GM23338 (cell line): ENCODE measurements at regions not wholly inside any gene's neighbourhood (a gene's known extent, or its start where the extent isn't known, plus 50 kb on each side); places are given as distances from the start of the nearest gene placed in this dataset.

Experiments used
- ATAC-seq: fragments of 200-7000 bp; cut with Tn5 transposase; 3 replicates; pipeline ENCODE4 v1.9.1; 2020
- DNase-seq: peaks from one replicate; pipeline ENCODE4 v3.0.0-alpha.2; 2015; ENCODE audit warnings: low spot score
- H2AFZ ChIP-seq: fragments of 200-600 bp; sonication (generic); 2 replicates; pipeline ENCODE4 v1.8.0; 2016; ENCODE audit warnings: antibody characterized with exemption, mild to moderate bottlenecking, moderate library complexity
- H3F3A ChIP-seq: fragments of 200-600 bp; sonication (generic); replicated peaks from 2 replicates; pipeline ENCODE4 v1.8.0; 2017; ENCODE audit warnings: antibody characterized with exemption, mixed run types, low read depth
- H3K27ac ChIP-seq: fragments of 200-600 bp; sonication (generic); 2 replicates; pipeline ENCODE4 v1.6.1; 2016; ENCODE audit warnings: low read depth
- H3K27me3 ChIP-seq: fragments of 200-600 bp; sonication (generic); 2 replicates; pipeline ENCODE4 v1.8.0; 2016; ENCODE audit warnings: mild to moderate bottlenecking, mixed run types, moderate library complexity; ENCODE audit not compliant: insufficient read depth
- H3K36me3 ChIP-seq: fragments of 200-600 bp; sonication (generic); 2 replicates; pipeline ENCODE4 v1.8.0; 2016; ENCODE audit warnings: mild to moderate bottlenecking; ENCODE audit not compliant: insufficient read depth
- H3K4me1 ChIP-seq: fragments of 200-600 bp; sonication (generic); 2 replicates; pipeline ENCODE4 v1.8.0; 2016; ENCODE audit warnings: mild to moderate bottlenecking, moderate library complexity; ENCODE audit not compliant: insufficient read depth
- H3K4me2 ChIP-seq: fragments of 200-600 bp; sonication (generic); 2 replicates; pipeline ENCODE4 v1.7.1; 2017; ENCODE audit warnings: mixed run types
- H3K4me3 ChIP-seq: fragments of 200-600 bp; sonication (generic); 2 replicates; pipeline ENCODE4 v1.6.1; 2016; ENCODE audit warnings: mixed run types
- H3K79me2 ChIP-seq: fragments of 200-600 bp; sonication (generic); replicated peaks from 2 replicates; pipeline ENCODE4 v1.8.0; 2017; ENCODE audit warnings: mild to moderate bottlenecking; ENCODE audit not compliant: insufficient read depth
- H3K9me2 ChIP-seq: fragments of 200-600 bp; sonication (generic); 2 replicates; pipeline ENCODE4 v1.8.0; 2017; ENCODE audit not compliant: insufficient read depth
- H4K20me1 ChIP-seq: fragments of 200-600 bp; sonication (generic); replicated peaks from 2 replicates; pipeline ENCODE4 v1.8.0; 2017; ENCODE audit warnings: mild to moderate bottlenecking; ENCODE audit not compliant: insufficient read depth
- H3K27ac Mint-ChIP-seq: 2 replicates; pipeline ENCODE4 v1.8.0; 2020; ENCODE audit warnings: inconsistent platforms, mild to moderate bottlenecking, moderate library complexity, mixed read lengths
- H3K27me3 Mint-ChIP-seq: 3 replicates; pipeline ENCODE4 v1.8.0; 2022; ENCODE audit warnings: low read depth, mild to moderate bottlenecking, moderate library complexity, mixed read lengths, inconsistent platforms; ENCODE audit not compliant: insufficient read depth, poor library complexity
- H3K36me3 Mint-ChIP-seq: 3 replicates; pipeline ENCODE4 v1.8.0; 2021; ENCODE audit warnings: low read depth, mild to moderate bottlenecking, inconsistent platforms, moderate library complexity, mixed read lengths
- H3K4me1 Mint-ChIP-seq: 3 replicates; pipeline ENCODE4 v1.8.0; 2020; ENCODE audit warnings: mild to moderate bottlenecking, inconsistent platforms, mixed read lengths
- H3K4me3 Mint-ChIP-seq: 3 replicates; pipeline ENCODE4 v1.8.0; 2021; ENCODE audit warnings: moderate library complexity, mild to moderate bottlenecking, inconsistent platforms, mixed read lengths
- H3K9me3 Mint-ChIP-seq: 3 replicates; pipeline ENCODE4 v1.8.0; 2020; ENCODE audit warnings: moderate library complexity, mild to moderate bottlenecking, inconsistent platforms, mixed read lengths
- CTCF ChIP-seq, 2 experiments: fragments of 200-600 bp in 1 of 2; sonication (generic) in 1 of 2; conservative IDR thresholded peaks; 2 replicates each; pipeline versions ENCODE4 v1.5.1 to v1.6.1; 2016 to 2017; ENCODE audit warnings: antibody characterized with exemption in 2 of 2, low read depth in 2 of 2, mild to moderate bottlenecking in 2 of 2, moderate library complexity in 1 of 2
- ETS1 ChIP-seq: IDR thresholded peaks from 2 replicates; pipeline ENCODE4 v1.6.1; 2016; ENCODE audit warnings: antibody characterized with exemption
- EZH2 ChIP-seq: fragments of 200-600 bp; sonication (generic); IDR thresholded peaks from one replicate; pipeline ENCODE4 v1.8.0; 2017; ENCODE audit warnings: antibody characterized with exemption, mild to moderate bottlenecking, low read depth; ENCODE audit not compliant: unreplicated experiment
- JUNB ChIP-seq: IDR thresholded peaks from one replicate; pipeline ENCODE4 v1.6.1; 2016; ENCODE audit warnings: antibody characterized with exemption; ENCODE audit not compliant: unreplicated experiment
- NANOG ChIP-seq: IDR thresholded peaks from 2 replicates; pipeline ENCODE4 v1.6.1; 2016; ENCODE audit warnings: antibody characterized with exemption, borderline replicate concordance
- POLR2AphosphoS5 ChIP-seq: IDR thresholded peaks from 2 replicates; pipeline ENCODE4 v1.6.1; 2016; ENCODE audit warnings: antibody characterized with exemption, low read depth
- REST ChIP-seq: IDR thresholded peaks from one replicate; pipeline ENCODE4 v1.6.1; 2018; ENCODE audit warnings: antibody characterized with exemption; ENCODE audit not compliant: unreplicated experiment
- STAT1 ChIP-seq: IDR thresholded peaks from one replicate; pipeline ENCODE4 v1.6.1; 2016; ENCODE audit warnings: antibody characterized with exemption; ENCODE audit not compliant: unreplicated experiment
- ZNF331 ChIP-seq: fragments of 250-450 bp; sonication (Bioruptor Pico); IDR thresholded peaks from 2 replicates; pipeline ENCODE4 v1.5.0; 2020; ENCODE audit warnings: low read depth, mild to moderate bottlenecking, moderate library complexity
- ZNF462 ChIP-seq: fragments of 250-450 bp; sonication (Bioruptor Pico); IDR thresholded peaks from 2 replicates; pipeline ENCODE4 v1.5.0; 2020; ENCODE audit warnings: mild to moderate bottlenecking, moderate library complexity

- TF ChIP-seq ZNF462 (CRISPR knock-in tag) (no peak), POLR2AphosphoS5 (no peak), ETS1 (no peak)
Measured at GRCh38 chr12:60191676-60192359, 596.0 kb downstream of the SLC16A7 start (continued).

GRCh38 chr12:60194678-60195077 lies 598.8 kb downstream of the SLC16A7 start:
- H3K9me2 ChIP-seq = no peaks in the 10 kb centered on the region
- ATAC-seq (no peak), DNase-seq (no peak)
- no peaks in the 10 kb centered on the region for H3F3A ChIP-seq
- no peak overlapping the region for H2AFZ ChIP-seq
- peaks cover 7% of the 10 kb centered on the region; the same call in 1 of the 2 replicates for H3K4me1 ChIP-seq
- Mint-ChIP-seq H3K27me3 (no peaks in the 10 kb centered on the region), H3K9me3 (no peaks in the 10 kb centered on the region), H3K4me3 (no peak overlapping the region), H3K27ac (no peak overlapping the region), H3K4me1 (peaks cover 8% of the 10 kb centered on the region; the same call in 2 of the 3 replicates), H3K36me3 (no peaks in the 10 kb centered on the region)
- no peak overlapping the region for H3K4me2 ChIP-seq
- H3K27me3 ChIP-seq = no peaks in the 10 kb centered on the region
- no peak overlapping the region for H3K27ac ChIP-seq
- no peaks in the 10 kb centered on the region for H3K79me2 ChIP-seq
- H3K36me3 ChIP-seq = no peaks in the 10 kb centered on the region
- H4K20me1 ChIP-seq = no peaks in the 10 kb centered on the region
- no peak overlapping the region for H3K4me3 ChIP-seq
- TF ChIP-seq ETS1 = no peak
- no peak for TF ChIP-seq STAT1
- TF ChIP-seq JUNB = no peak
- TF ChIP-seq NANOG = no peak
- no peak for TF ChIP-seq REST
- TF ChIP-seq EZH2 = no peak
- no peak for TF ChIP-seq CTCF (conservative IDR thresholded peaks at IDR 0.05; ENCODE audit: low read depth in 2 of 2)
- no peak for TF ChIP-seq POLR2AphosphoS5
- TF ChIP-seq ZNF331 (CRISPR knock-in tag) = no peak
